ENCODE measurements at regions not wholly inside any gene's neighbourhood (a gene's known extent, or its start where the extent isn't known, plus 50 kb on each side); places are given as distances from the start of the nearest gene placed in this dataset.

DNA sequence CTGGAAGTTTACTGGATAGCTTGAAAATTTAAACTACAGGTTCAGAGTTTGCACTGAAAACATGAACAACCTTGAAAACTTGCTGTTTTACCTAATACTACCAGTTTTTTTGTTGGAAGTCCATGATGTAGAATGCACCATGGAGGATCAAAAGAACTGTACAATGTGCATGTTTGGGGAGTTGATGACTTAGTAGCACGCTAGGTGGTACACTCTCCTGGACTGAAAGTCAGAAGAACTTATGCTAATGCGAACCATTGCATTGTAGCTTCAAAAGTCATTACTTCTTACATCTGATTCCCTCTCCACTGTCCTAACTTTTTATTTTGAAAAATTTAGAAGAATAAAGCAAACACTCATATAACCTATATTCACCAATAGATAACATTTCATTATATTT lies 211.0 kb downstream of the OSTF1 start:
- TF ChIP-seq POLR2A (IDR thresholded peaks at IDR 0.05; ENCODE audit: low read depth, low read length): no peak
- TF ChIP-seq, protein P1, sequence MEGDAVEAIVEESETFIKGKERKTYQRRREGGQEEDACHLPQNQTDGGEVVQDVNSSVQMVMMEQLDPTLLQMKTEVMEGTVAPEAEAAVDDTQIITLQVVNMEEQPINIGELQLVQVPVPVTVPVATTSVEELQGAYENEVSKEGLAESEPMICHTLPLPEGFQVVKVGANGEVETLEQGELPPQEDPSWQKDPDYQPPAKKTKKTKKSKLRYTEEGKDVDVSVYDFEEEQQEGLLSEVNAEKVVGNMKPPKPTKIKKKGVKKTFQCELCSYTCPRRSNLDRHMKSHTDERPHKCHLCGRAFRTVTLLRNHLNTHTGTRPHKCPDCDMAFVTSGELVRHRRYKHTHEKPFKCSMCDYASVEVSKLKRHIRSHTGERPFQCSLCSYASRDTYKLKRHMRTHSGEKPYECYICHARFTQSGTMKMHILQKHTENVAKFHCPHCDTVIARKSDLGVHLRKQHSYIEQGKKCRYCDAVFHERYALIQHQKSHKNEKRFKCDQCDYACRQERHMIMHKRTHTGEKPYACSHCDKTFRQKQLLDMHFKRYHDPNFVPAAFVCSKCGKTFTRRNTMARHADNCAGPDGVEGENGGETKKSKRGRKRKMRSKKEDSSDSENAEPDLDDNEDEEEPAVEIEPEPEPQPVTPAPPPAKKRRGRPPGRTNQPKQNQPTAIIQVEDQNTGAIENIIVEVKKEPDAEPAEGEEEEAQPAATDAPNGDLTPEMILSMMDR (conservative IDR thresholded peaks at IDR 0.05; ENCODE audit: low read depth, low read length): no peak
- TF ChIP-seq, protein P2, sequence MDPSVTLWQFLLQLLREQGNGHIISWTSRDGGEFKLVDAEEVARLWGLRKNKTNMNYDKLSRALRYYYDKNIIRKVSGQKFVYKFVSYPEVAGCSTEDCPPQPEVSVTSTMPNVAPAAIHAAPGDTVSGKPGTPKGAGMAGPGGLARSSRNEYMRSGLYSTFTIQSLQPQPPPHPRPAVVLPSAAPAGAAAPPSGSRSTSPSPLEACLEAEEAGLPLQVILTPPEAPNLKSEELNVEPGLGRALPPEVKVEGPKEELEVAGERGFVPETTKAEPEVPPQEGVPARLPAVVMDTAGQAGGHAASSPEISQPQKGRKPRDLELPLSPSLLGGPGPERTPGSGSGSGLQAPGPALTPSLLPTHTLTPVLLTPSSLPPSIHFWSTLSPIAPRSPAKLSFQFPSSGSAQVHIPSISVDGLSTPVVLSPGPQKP (IDR thresholded peaks at IDR 0.05; ENCODE audit: borderline replicate concordance, low read depth, low read length): no peak
- TF ChIP-seq BHLHE40 (IDR thresholded peaks at IDR 0.05; ENCODE audit: low read depth, low read length): no peak
- TF ChIP-seq SMC3 (IDR thresholded peaks at IDR 0.05; ENCODE audit: low read depth, low read length): no peak
- TF ChIP-seq FOS (IDR thresholded peaks at IDR 0.05; ENCODE audit: low read depth, low read length): no peak
- TF ChIP-seq NFE2L2 (IDR thresholded peaks at IDR 0.05; ENCODE audit: low read depth, low read length): no peak
- TF ChIP-seq, protein P3, sequence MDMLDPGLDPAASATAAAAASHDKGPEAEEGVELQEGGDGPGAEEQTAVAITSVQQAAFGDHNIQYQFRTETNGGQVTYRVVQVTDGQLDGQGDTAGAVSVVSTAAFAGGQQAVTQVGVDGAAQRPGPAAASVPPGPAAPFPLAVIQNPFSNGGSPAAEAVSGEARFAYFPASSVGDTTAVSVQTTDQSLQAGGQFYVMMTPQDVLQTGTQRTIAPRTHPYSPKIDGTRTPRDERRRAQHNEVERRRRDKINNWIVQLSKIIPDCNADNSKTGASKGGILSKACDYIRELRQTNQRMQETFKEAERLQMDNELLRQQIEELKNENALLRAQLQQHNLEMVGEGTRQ (IDR thresholded peaks at IDR 0.05; ENCODE audit: low read depth, low read length): no peak
- TF ChIP-seq CHD1 (IDR thresholded peaks at IDR 0.05; ENCODE audit: low read depth, low read length): no peak
- no peak for TF ChIP-seq RFX5 (IDR thresholded peaks at IDR 0.05; ENCODE audit: low read depth, low read length)
- no peak for TF ChIP-seq MAFK (IDR thresholded peaks at IDR 0.05; ENCODE audit: low read depth, low read length)
- no peak for TF ChIP-seq MXI1 (IDR thresholded peaks at IDR 0.05; ENCODE audit: borderline replicate concordance, low read depth, low read length)
- TF ChIP-seq RAD21 (IDR thresholded peaks at IDR 0.05; ENCODE audit: low read length): no peak
- no peak for TF ChIP-seq CEBPB (IDR thresholded peaks at IDR 0.05; ENCODE audit: low read depth, low read length)
